ENCODE measurements at regions not wholly inside any gene's neighbourhood (a gene's known extent, or its start where the extent isn't known, plus 50 kb on each side); places are given as distances from the start of the nearest gene placed in this dataset.

- Mint-ChIP-seq H3K9me3 (no peaks in the 10 kb centered on the region), H3K4me3 (no peak overlapping the region), H3K4me1 (no peaks in the 10 kb centered on the region), H3K27me3 (no peaks in the 10 kb centered on the region), H3K27ac (no peak overlapping the region), H3K36me3 (peaks cover 2% of the 10 kb centered on the region)
Measured at GRCh38 chr2:146954544-146954943, 890.3 kb upstream of the ACVR2A start.

- Mint-ChIP-seq H3K27ac (no peak overlapping the region), H3K4me3 (no peak overlapping the region), H3K4me1 (no peaks in the 10 kb centered on the region), H3K36me3 (peaks cover 2% of the 10 kb centered on the region), H3K27me3 (no peaks in the 10 kb centered on the region), H3K9me3 (peaks cover 0 to 1% (median 0%) of the 10 kb centered on the region in 3 donors)
Measured at GRCh38 chr2:146952696-146953095, 892.1 kb upstream of the ACVR2A start.

- Mint-ChIP-seq H3K27me3 (no peaks in the 10 kb centered on the region), H3K36me3 (peaks cover 2% of the 10 kb centered on the region), H3K4me1 (no peaks in the 10 kb centered on the region), H3K9me3 (peaks cover 0 to 1% (median 0%) of the 10 kb centered on the region in 3 donors), H3K4me3 (no peak overlapping the region), H3K27ac (no peak overlapping the region)
Measured at GRCh38 chr2:146950911-146951310, 893.9 kb upstream of the ACVR2A start.

GRCh38 chr2:146950361-146950760, 894.5 kb upstream of the ACVR2A start:
- H3K4me3 Mint-ChIP-seq, result no peak overlapping the region
- peak overlapping the region in 1 of 3 donors; percentile 26 for H3K27ac Mint-ChIP-seq
- no peaks in the 10 kb centered on the region for H3K4me1 Mint-ChIP-seq
- no peaks in the 10 kb centered on the region for H3K36me3 Mint-ChIP-seq
- H3K9me3 Mint-ChIP-seq, result peaks cover 0 to 1% (median 0%) of the 10 kb centered on the region in 3 donors
- no peaks in the 10 kb centered on the region for H3K27me3 Mint-ChIP-seq

- H3K27me3 Mint-ChIP-seq, result no peaks in the 10 kb centered on the region
- no peaks in the 10 kb centered on the region for H3K36me3 Mint-ChIP-seq
- no peak overlapping the region for H3K4me3 Mint-ChIP-seq
- no peak overlapping the region for H3K27ac Mint-ChIP-seq
- H3K9me3 Mint-ChIP-seq, result peaks cover 0 to 1% (median 0%) of the 10 kb centered on the region in 3 donors
- H3K4me1 Mint-ChIP-seq, result no peaks in the 10 kb centered on the region
Measured at GRCh38 chr2:146949400-146949799, 895.4 kb upstream of the ACVR2A start.

GRCh38 chr2:146944601-146945000, 900.2 kb upstream of the ACVR2A start:
- peaks cover 0 to 1% (median 0%) of the 10 kb centered on the region in 3 donors for H3K9me3 Mint-ChIP-seq
- no peak overlapping the region for H3K4me3 Mint-ChIP-seq
- H3K27me3 Mint-ChIP-seq, result no peaks in the 10 kb centered on the region
- no peaks in the 10 kb centered on the region for H3K36me3 Mint-ChIP-seq
- no peaks in the 10 kb centered on the region for H3K4me1 Mint-ChIP-seq
- H3K27ac Mint-ChIP-seq, result no peak overlapping the region

GRCh38 chr2:146939991-146940685, 904.7 kb upstream of the ACVR2A start:
- Mint-ChIP-seq H3K4me1 (no peaks in the 10 kb centered on the region), H3K4me3 (no peak overlapping the region), H3K27ac (no peak overlapping the region), H3K27me3 (no peaks in the 10 kb centered on the region), H3K36me3 (no peaks in the 10 kb centered on the region), H3K9me3 (peaks cover 0 to 4% (median 4%) of the 10 kb centered on the region in 3 donors)

GRCh38 chr2:146934921-146935320, 909.9 kb upstream of the ACVR2A start:
- H3K27ac Mint-ChIP-seq, result no peak overlapping the region
- no peaks in the 10 kb centered on the region for H3K27me3 Mint-ChIP-seq
- H3K4me1 Mint-ChIP-seq, result no peaks in the 10 kb centered on the region
- no peak overlapping the region for H3K4me3 Mint-ChIP-seq
- H3K9me3 Mint-ChIP-seq, result peaks cover 5 to 11% (median 8%) of the 10 kb centered on the region in 3 donors
- H3K36me3 Mint-ChIP-seq, result peaks cover 2% of the 10 kb centered on the region

GRCh38 chr2:146931109-146931508, 913.7 kb upstream of the ACVR2A start:
- H3K4me1 Mint-ChIP-seq, result no peaks in the 10 kb centered on the region
- H3K36me3 Mint-ChIP-seq, result peaks cover 2% of the 10 kb centered on the region
- no peaks in the 10 kb centered on the region for H3K27me3 Mint-ChIP-seq
- H3K27ac Mint-ChIP-seq, result no peak overlapping the region
- no peak overlapping the region for H3K4me3 Mint-ChIP-seq
- peaks cover 4 to 9% (median 5%) of the 10 kb centered on the region in 3 donors for H3K9me3 Mint-ChIP-seq

- H3K4me3 Mint-ChIP-seq, result peak overlapping the region in 1 of 4 donors; percentile 1
- H3K9me3 Mint-ChIP-seq, result no peaks in the 10 kb centered on the region
- H3K27ac Mint-ChIP-seq, result no peak overlapping the region
- peaks cover 3% of the 10 kb centered on the region for H3K27me3 Mint-ChIP-seq
- H3K4me1 Mint-ChIP-seq, result no peaks in the 10 kb centered on the region
- H3K36me3 Mint-ChIP-seq, result no peaks in the 10 kb centered on the region
Measured at GRCh38 chr2:146927080-146927711, 917.6 kb upstream of the ACVR2A start.

GRCh38 chr2:146918280-146918679, 926.5 kb upstream of the ACVR2A start:
- peaks cover 0 to 4% (median 0%) of the 10 kb centered on the region in 3 donors for H3K4me1 Mint-ChIP-seq
- peaks cover 0 to 2% (median 0%) of the 10 kb centered on the region in 3 donors for H3K9me3 Mint-ChIP-seq
- H3K4me3 Mint-ChIP-seq, result no peak overlapping the region
- peaks cover 5% of the 10 kb centered on the region for H3K27me3 Mint-ChIP-seq
- H3K36me3 Mint-ChIP-seq, result peaks cover 1% of the 10 kb centered on the region
- H3K27ac Mint-ChIP-seq, result no peak overlapping the region

GRCh38 chr2:146917431-146918042, 927.3 kb upstream of the ACVR2A start:
- Mint-ChIP-seq H3K27ac (no peak overlapping the region), H3K4me1 (peaks cover 0 to 4% (median 0%) of the 10 kb centered on the region in 3 donors), H3K36me3 (peaks cover 1% of the 10 kb centered on the region), H3K27me3 (peaks cover 5% of the 10 kb centered on the region), H3K9me3 (peaks cover 0 to 2% (median 0%) of the 10 kb centered on the region in 3 donors), H3K4me3 (no peak overlapping the region)

GRCh38 chr2:146916914-146917313, 927.9 kb upstream of the ACVR2A start:
- Mint-ChIP-seq H3K27ac (no peak overlapping the region), H3K9me3 (peaks cover 0 to 2% (median 0%) of the 10 kb centered on the region in 3 donors), H3K27me3 (peaks cover 2% of the 10 kb centered on the region), H3K36me3 (peaks cover 1% of the 10 kb centered on the region), H3K4me1 (peaks cover 0 to 4% (median 0%) of the 10 kb centered on the region in 3 donors), H3K4me3 (no peak overlapping the region)

GRCh38 chr2:146913476-146913875, 931.4 kb upstream of the ACVR2A start:
- Mint-ChIP-seq H3K27ac (no peak overlapping the region), H3K36me3 (no peaks in the 10 kb centered on the region), H3K4me3 (no peak overlapping the region), H3K9me3 (no peaks in the 10 kb centered on the region), H3K4me1 (peaks cover 0 to 4% (median 0%) of the 10 kb centered on the region in 3 donors), H3K27me3 (peaks cover 3% of the 10 kb centered on the region)

GRCh38 chr2:146912536-146912935, 932.3 kb upstream of the ACVR2A start:
- Mint-ChIP-seq H3K9me3 (no peaks in the 10 kb centered on the region), H3K4me3 (no peak overlapping the region), H3K27me3 (peaks cover 3% of the 10 kb centered on the region), H3K27ac (no peak overlapping the region), H3K36me3 (no peaks in the 10 kb centered on the region), H3K4me1 (peaks cover 0 to 4% (median 0%) of the 10 kb centered on the region in 3 donors)
